ENCODE measurements at regions not wholly inside any gene's neighbourhood (a gene's known extent, or its start where the extent isn't known, plus 50 kb on each side); places are given as distances from the start of the nearest gene placed in this dataset.

GRCh38 chr20:60808701-60809100, 443.4 kb upstream of the CDH4 start:
- WGBS: 85% methylated on average over 6 of the region's 6 CpGs
- Histone ChIP-seq H3K9me3 (ENCODE audit: control insufficient read depth, low read length) (no peaks in the 10 kb centered on the region), H3K27ac (ENCODE audit: low read length) (no peak overlapping the region), H3K4me3 (ENCODE audit: low read length) (no peak overlapping the region), H3K27me3 (ENCODE audit: control insufficient read depth, insufficient read depth) (no peaks in the 10 kb centered on the region), H3K4me1 (ENCODE audit: control insufficient read depth, insufficient read depth, low read length) (no peaks in the 10 kb centered on the region)
- no peak for ATAC-seq
- no peak for DNase-seq
- intact Hi-C loops (cut with DNase I): no loop called here

GRCh38 chr20:60810561-60810960, 441.5 kb upstream of the CDH4 start:
- Histone ChIP-seq H3K4me1 (ENCODE audit: control insufficient read depth, insufficient read depth, low read length) (no peaks in the 10 kb centered on the region), H3K27me3 (ENCODE audit: control insufficient read depth, insufficient read depth) (no peaks in the 10 kb centered on the region), H3K9me3 (ENCODE audit: control insufficient read depth, low read length) (no peaks in the 10 kb centered on the region), H3K27ac (ENCODE audit: low read length) (no peak overlapping the region), H3K4me3 (ENCODE audit: low read length) (no peak overlapping the region)
- ATAC-seq (no peak), DNase-seq (no peak)
- WGBS: 76% methylated on average over 4 of the region's 4 CpGs
- intact Hi-C loops (cut with DNase I): no loop called here

DNA sequence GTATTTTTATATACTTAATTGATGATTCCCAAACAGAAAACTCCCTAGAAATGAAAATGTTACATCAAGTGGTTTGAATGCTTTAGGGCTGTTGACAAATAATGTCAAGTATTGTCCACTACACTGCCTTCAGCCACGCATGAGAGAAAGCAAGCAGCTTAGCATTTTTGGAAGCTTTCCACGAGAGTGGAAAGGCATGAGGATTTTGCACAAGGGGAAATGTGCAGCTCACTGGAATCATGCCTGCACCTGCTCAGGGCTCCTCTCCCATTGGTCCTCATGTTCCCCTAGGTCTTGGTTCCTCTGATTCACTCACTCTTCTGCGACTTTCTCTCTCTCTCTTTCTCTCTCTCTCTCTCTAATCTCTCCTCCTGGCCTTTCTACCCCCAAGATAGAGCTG, 439.5 kb upstream of the CDH4 start:
- Histone ChIP-seq H3K4me1 (ENCODE audit: control insufficient read depth, insufficient read depth, low read length) (no peaks in the 10 kb centered on the region), H3K9me3 (ENCODE audit: control insufficient read depth, low read length) (no peaks in the 10 kb centered on the region), H3K27ac (ENCODE audit: low read length) (no peak overlapping the region), H3K27me3 (ENCODE audit: control insufficient read depth, insufficient read depth) (no peaks in the 10 kb centered on the region), H3K4me3 (ENCODE audit: low read length) (no peak overlapping the region)
- no peak for DNase-seq
- intact Hi-C loops (cut with DNase I): no loop called here
- no peak for ATAC-seq
- 63% methylated on average over 3 of the region's 3 CpGs for WGBS

- 71% methylated on average over 5 of the region's 5 CpGs for WGBS
- no peak for DNase-seq
- Histone ChIP-seq H3K27me3 (ENCODE audit: control insufficient read depth, insufficient read depth) (no peaks in the 10 kb centered on the region), H3K9me3 (ENCODE audit: control insufficient read depth, low read length) (no peaks in the 10 kb centered on the region), H3K4me1 (ENCODE audit: control insufficient read depth, insufficient read depth, low read length) (no peaks in the 10 kb centered on the region), H3K27ac (ENCODE audit: low read length) (no peak overlapping the region), H3K4me3 (ENCODE audit: low read length) (no peak overlapping the region)
- ATAC-seq: no peak
- intact Hi-C loops (cut with DNase I): no loop called here
Observed at GRCh38 chr20:60813066-60813465, 439.0 kb upstream of the CDH4 start.

DNA sequence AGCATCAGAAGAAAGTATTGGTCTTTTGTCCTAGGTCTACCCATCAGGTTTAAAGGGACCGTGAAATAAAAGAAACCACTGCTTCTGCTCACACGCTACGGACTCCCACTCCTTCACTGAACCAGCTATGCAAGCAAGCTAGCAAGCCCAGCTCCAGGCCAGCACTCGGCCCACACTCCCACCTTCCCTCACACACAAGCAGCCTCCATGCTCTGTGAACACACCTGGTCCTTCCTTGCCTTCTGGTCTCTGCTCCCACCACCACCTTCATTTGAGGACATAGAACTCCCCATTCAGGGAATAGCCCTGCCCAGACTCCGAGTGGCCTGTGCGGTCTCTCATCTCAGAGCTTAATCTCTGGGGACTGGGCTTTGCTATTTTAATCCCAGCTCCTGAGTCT, 436.4 kb upstream of the CDH4 start:
- intact Hi-C loops (cut with DNase I): no loop called here
- WGBS: 85% methylated on average over 6 of the region's 6 CpGs

DNA sequence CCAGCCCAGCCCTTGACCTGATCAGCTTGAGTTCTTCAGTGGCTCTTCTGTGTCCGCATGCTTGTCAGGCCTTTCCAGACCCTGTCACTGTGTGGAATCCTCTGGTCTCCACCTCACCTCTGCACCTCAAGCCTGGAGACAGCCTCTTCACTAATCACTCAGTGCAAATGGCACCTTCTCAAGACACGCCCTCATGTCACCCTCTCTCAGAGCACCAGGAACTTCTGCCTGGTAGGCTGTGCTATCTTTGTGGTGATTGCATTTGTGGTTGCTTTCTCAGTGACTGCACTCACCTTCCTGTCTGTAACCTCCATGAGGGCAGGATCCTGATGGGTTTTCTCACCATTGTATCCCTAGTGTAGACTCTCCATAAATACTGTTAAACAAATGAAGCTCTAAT, 435.2 kb upstream of the CDH4 start:
- WGBS: 60% methylated on average over 2 of the region's 2 CpGs
- DNase-seq (no peak), ATAC-seq (no peak)
- Histone ChIP-seq H3K27me3 (ENCODE audit: control insufficient read depth, insufficient read depth) (no peaks in the 10 kb centered on the region), H3K4me3 (ENCODE audit: low read length) (no peak overlapping the region), H3K27ac (ENCODE audit: low read length) (no peak overlapping the region), H3K4me1 (ENCODE audit: control insufficient read depth, insufficient read depth, low read length) (no peaks in the 10 kb centered on the region), H3K9me3 (ENCODE audit: control insufficient read depth, low read length) (no peaks in the 10 kb centered on the region)
- intact Hi-C loops (cut with DNase I): no loop called here

More for the DNA sequence above, 436.4 kb upstream of the CDH4 start:
- Histone ChIP-seq H3K9me3 (ENCODE audit: control insufficient read depth, low read length) (no peaks in the 10 kb centered on the region), H3K27ac (ENCODE audit: low read length) (no peak overlapping the region), H3K4me3 (ENCODE audit: low read length) (no peak overlapping the region), H3K4me1 (ENCODE audit: control insufficient read depth, insufficient read depth, low read length) (no peaks in the 10 kb centered on the region), H3K27me3 (ENCODE audit: control insufficient read depth, insufficient read depth) (no peaks in the 10 kb centered on the region)
- ATAC-seq: no peak
- DNase-seq: no peak

DNA sequence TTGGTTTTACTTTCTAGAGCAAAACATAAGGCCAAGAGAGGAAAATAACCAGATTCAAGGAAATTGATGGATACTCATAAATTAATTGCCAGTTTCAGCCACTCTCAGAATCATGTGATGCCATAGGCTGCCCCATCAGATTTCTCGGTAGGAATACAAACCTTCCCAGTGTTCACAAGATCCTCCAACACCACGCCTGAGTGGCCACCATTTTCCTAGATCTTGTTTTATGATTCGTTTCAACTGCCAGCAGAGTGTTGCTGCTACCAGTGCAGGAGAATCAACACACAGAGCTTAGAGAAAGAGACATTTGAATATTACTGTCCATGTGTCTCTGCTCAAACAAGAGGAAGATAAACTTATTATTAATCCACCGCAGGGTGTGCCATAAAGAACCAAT, 434.2 kb upstream of the CDH4 start:
- ATAC-seq (no peak), DNase-seq (no peak)
- H3K9me3 ChIP-seq (ENCODE audit: control insufficient read depth, low read length): no peaks in the 10 kb centered on the region
- no peak overlapping the region for H3K27ac ChIP-seq (ENCODE audit: low read length)
- intact Hi-C loops (cut with DNase I): no loop called here
- 77% methylated on average over 4 of the region's 4 CpGs for WGBS
- H3K4me3 ChIP-seq (ENCODE audit: low read length): no peak overlapping the region
- H3K27me3 ChIP-seq (ENCODE audit: control insufficient read depth, insufficient read depth): no peaks in the 10 kb centered on the region
- no peaks in the 10 kb centered on the region for H3K4me1 ChIP-seq (ENCODE audit: control insufficient read depth, insufficient read depth, low read length)

DNA sequence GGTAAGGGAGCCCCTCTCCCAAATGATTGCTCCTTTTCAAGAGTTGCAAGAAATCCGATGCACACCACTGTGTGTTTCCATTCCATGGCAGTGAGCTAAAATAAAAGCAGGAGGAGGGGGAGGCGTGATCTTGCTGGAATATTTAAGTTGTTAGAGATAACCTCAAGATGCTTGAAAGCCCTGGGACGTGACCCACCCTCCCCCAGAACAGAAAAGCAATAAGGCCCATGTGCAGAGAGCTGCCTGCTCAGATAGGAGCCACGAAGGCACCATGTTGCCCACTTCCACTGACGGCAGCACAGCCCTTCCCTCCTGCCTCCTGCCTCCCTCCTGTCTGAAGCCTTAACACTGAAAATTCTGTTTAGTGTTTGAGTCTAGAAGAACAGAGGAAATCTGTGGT, 432.6 kb upstream of the CDH4 start:
- ATAC-seq (no peak), DNase-seq (no peak)
- Histone ChIP-seq H3K27ac (ENCODE audit: low read length) (no peak overlapping the region), H3K9me3 (ENCODE audit: control insufficient read depth, low read length) (no peaks in the 10 kb centered on the region), H3K4me3 (ENCODE audit: low read length) (no peak overlapping the region), H3K4me1 (ENCODE audit: control insufficient read depth, insufficient read depth, low read length) (no peaks in the 10 kb centered on the region), H3K27me3 (ENCODE audit: control insufficient read depth, insufficient read depth) (no peaks in the 10 kb centered on the region)
- WGBS: 27% methylated on average over 5 of the region's 5 CpGs
- intact Hi-C loops (cut with DNase I): no loop called here

DNA sequence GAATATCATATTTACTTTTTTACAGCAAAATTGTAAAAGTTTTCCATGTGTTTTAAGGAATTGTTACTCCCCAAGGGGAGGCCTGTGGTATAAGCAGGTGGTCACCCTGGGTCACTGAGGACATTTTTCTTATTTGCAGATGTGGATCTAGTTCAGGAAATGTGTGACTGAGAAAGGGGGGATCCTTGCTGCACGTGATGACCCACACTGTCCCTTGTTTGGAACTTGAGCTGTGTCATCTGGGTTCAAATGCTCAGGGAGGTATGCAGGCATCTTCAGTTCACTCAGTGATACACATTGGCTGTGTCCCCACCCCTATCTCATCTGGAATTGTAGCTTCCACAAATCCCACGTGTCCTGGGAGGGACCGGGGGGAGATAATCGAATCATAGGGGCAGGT, 431.9 kb upstream of the CDH4 start:
- H3K27ac ChIP-seq (ENCODE audit: low read length): no peak overlapping the region
- DNase-seq (no peak), ATAC-seq (no peak)
- H3K27me3 ChIP-seq (ENCODE audit: control insufficient read depth, insufficient read depth): no peaks in the 10 kb centered on the region
- WGBS: 46% methylated on average over 4 of the region's 4 CpGs
- H3K9me3 ChIP-seq (ENCODE audit: control insufficient read depth, low read length): no peaks in the 10 kb centered on the region
- H3K4me1 ChIP-seq (ENCODE audit: control insufficient read depth, insufficient read depth, low read length): no peaks in the 10 kb centered on the region
- H3K4me3 ChIP-seq (ENCODE audit: low read length): no peak overlapping the region
- intact Hi-C loops (cut with DNase I): no loop called here

DNA sequence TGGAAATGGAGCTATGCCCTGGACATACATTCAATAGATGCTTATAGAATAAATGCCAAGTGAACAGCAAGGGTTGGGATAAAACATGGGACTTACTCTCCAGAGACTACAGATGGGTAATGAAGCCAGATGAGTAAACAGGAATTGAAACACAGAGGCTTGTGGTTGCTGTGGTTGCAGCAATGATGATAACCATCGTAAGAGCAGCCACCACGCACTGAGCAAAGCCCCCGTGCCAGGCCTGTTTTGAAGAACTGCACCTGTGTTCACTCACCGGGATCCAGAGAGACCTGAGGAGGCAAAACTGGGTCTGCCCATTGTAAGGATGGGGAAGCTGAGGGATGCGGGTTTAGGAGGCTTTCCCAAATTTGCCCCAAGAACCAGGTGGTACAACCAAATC, 431.1 kb upstream of the CDH4 start:
- 58% methylated on average over 5 of the region's 5 CpGs for WGBS
- Histone ChIP-seq H3K4me3 (ENCODE audit: low read length) (no peak overlapping the region), H3K27ac (ENCODE audit: low read length) (no peak overlapping the region), H3K27me3 (ENCODE audit: control insufficient read depth, insufficient read depth) (no peaks in the 10 kb centered on the region), H3K4me1 (ENCODE audit: control insufficient read depth, insufficient read depth, low read length) (no peaks in the 10 kb centered on the region), H3K9me3 (ENCODE audit: control insufficient read depth, low read length) (no peaks in the 10 kb centered on the region)
- intact Hi-C loops (cut with DNase I): no loop called here
- DNase-seq (no peak), ATAC-seq (no peak)

GRCh38 chr20:60822699-60823607, 429.1 kb upstream of the CDH4 start:
- WGBS: 52% methylated on average over 10 of the region's 10 CpGs
- Histone ChIP-seq H3K27ac (ENCODE audit: low read length) (no peak overlapping the region), H3K4me3 (ENCODE audit: low read length) (no peak overlapping the region), H3K27me3 (ENCODE audit: control insufficient read depth, insufficient read depth) (no peaks in the 10 kb centered on the region), H3K4me1 (ENCODE audit: control insufficient read depth, insufficient read depth, low read length) (no peaks in the 10 kb centered on the region), H3K9me3 (ENCODE audit: control insufficient read depth, low read length) (no peaks in the 10 kb centered on the region)
- ATAC-seq: no peak
- no peak for DNase-seq
- intact Hi-C loops (cut with DNase I): no loop called here

- no peaks in the 10 kb centered on the region for H3K4me1 ChIP-seq (ENCODE audit: control insufficient read depth, insufficient read depth, low read length)
- no peak overlapping the region for H3K27ac ChIP-seq (ENCODE audit: low read length)
- H3K4me3 ChIP-seq (ENCODE audit: low read length): no peak overlapping the region
- DNase-seq: no peak
- H3K9me3 ChIP-seq (ENCODE audit: control insufficient read depth, low read length): no peaks in the 10 kb centered on the region
- intact Hi-C loops (cut with DNase I): no loop called here
- no peaks in the 10 kb centered on the region for H3K27me3 ChIP-seq (ENCODE audit: control insufficient read depth, insufficient read depth)
- WGBS: 56% methylated on average over 2 of the region's 2 CpGs
- ATAC-seq: no peak
Observed at GRCh38 chr20:60835876-60836275, 416.2 kb upstream of the CDH4 start.

Measured in right cardiac atrium (tissue), 5 donors.